Natural killer cell treated with Interleukin-12 subunit alpha and Interleukin-12 subunit beta and Interleukin-15 and Interleukin-18, amount 100 ng/mL, for 72 hours (primary cell): ENCODE measurements at regions not wholly inside any gene's neighbourhood (a gene's known extent, or its start where the extent isn't known, plus 50 kb on each side); places are given as distances from the start of the nearest gene placed in this dataset.

ENCODE experiments used
- ATAC-seq, 2 donors: fragments of 150-1000 bp; cut with Tn5 transposase in 1 of 2; sonication (Bioruptor Pico), chemical (Tn5 transposase) in 1 of 2; 2 replicates each; pipeline ENCODE4 v1.10.0; 2021
- DNase-seq: peaks from one replicate; pipeline ENCODE4 v3.0.0; 2022; ENCODE audit warnings: low spot score
- H3K27ac Mint-ChIP-seq, 2 donors: 1 replicate in 1 of 2; 2 replicates in 1 of 2; pipeline ENCODE4 v1.8.0; 2022; ENCODE audit warnings: mixed read lengths in 2 of 2, mild to moderate bottlenecking in 1 of 2, moderate library complexity in 1 of 2
- H3K27me3 Mint-ChIP-seq, 2 donors: 1 replicate in 1 of 2; 2 replicates in 1 of 2; pipeline ENCODE4 v1.8.0; 2022; ENCODE audit warnings: mixed read lengths in 2 of 2
- H3K36me3 Mint-ChIP-seq: one replicate; pipeline ENCODE4 v1.8.0; 2022; ENCODE audit warnings: mixed read lengths
- H3K4me1 Mint-ChIP-seq, 2 donors: 1 replicate in 1 of 2; 2 replicates in 1 of 2; pipeline ENCODE4 v1.8.0; 2022; ENCODE audit warnings: low read depth in 2 of 2, mixed read lengths in 2 of 2, mild to moderate bottlenecking in 1 of 2
- H3K4me3 Mint-ChIP-seq: one replicate; pipeline ENCODE4 v1.8.0; 2022; ENCODE audit warnings: mixed read lengths
- H3K9me3 Mint-ChIP-seq: 2 replicates; pipeline ENCODE4 v1.8.0; 2022; ENCODE audit warnings: mixed read lengths

- no peak overlapping the region for H3K4me3 Mint-ChIP-seq
Observed at GRCh38 chr5:165887147-165887546, 2381.7 kb downstream of the MAT2B start.

GRCh38 chr5:165892383-165892782 is 2387.0 kb downstream of the MAT2B start:
- no peaks in the 10 kb centered on the region for H3K4me1 Mint-ChIP-seq
- no peak for ATAC-seq
- H3K27me3 Mint-ChIP-seq: no peaks in the 10 kb centered on the region
- H3K4me3 Mint-ChIP-seq: no peak overlapping the region
- DNase-seq: no peak
- H3K27ac Mint-ChIP-seq: no peak overlapping the region
- H3K36me3 Mint-ChIP-seq: no peaks in the 10 kb centered on the region
- peaks cover 18% of the 10 kb centered on the region for H3K9me3 Mint-ChIP-seq

More at GRCh38 chr5:165887147-165887546, 2381.7 kb downstream of the MAT2B start:
- no peaks in the 10 kb centered on the region for H3K36me3 Mint-ChIP-seq
- H3K27ac Mint-ChIP-seq: no peak overlapping the region
- H3K9me3 Mint-ChIP-seq: peaks cover 22% of the 10 kb centered on the region
- ATAC-seq (no peak), DNase-seq (no peak)
- no peaks in the 10 kb centered on the region for H3K4me1 Mint-ChIP-seq
- H3K27me3 Mint-ChIP-seq: no peaks in the 10 kb centered on the region

GRCh38 chr5:165894916-165895315 is 2389.5 kb downstream of the MAT2B start:
- no peak overlapping the region for H3K4me3 Mint-ChIP-seq
- no peaks in the 10 kb centered on the region for H3K27me3 Mint-ChIP-seq
- no peaks in the 10 kb centered on the region for H3K4me1 Mint-ChIP-seq
- ATAC-seq (no peak), DNase-seq (no peak)
- H3K9me3 Mint-ChIP-seq: peaks cover 10% of the 10 kb centered on the region
- no peak overlapping the region for H3K27ac Mint-ChIP-seq
- peaks cover 5% of the 10 kb centered on the region for H3K36me3 Mint-ChIP-seq

GRCh38 chr5:165903835-165904234 is 2387.6 kb upstream of the WWC1 start:
- no peak for DNase-seq
- Mint-ChIP-seq H3K4me3 (no peak overlapping the region), H3K27ac (no peak overlapping the region), H3K36me3 (peaks cover 5% of the 10 kb centered on the region), H3K27me3 (no peaks in the 10 kb centered on the region), H3K9me3 (peaks cover 15% of the 10 kb centered on the region), H3K4me1 (no peaks in the 10 kb centered on the region)
- ATAC-seq: no peak

- DNase-seq: no peak
- Mint-ChIP-seq H3K36me3 (peaks cover 4% of the 10 kb centered on the region), H3K27ac (no peak overlapping the region), H3K4me3 (no peak overlapping the region), H3K9me3 (peaks cover 19% of the 10 kb centered on the region), H3K27me3 (no peaks in the 10 kb centered on the region), H3K4me1 (no peaks in the 10 kb centered on the region)
- ATAC-seq: no peak
Observed at GRCh38 chr5:165906871-165907270, 2384.6 kb upstream of the WWC1 start.

GRCh38 chr5:165913059-165913458 is 2378.4 kb upstream of the WWC1 start:
- DNase-seq: no peak
- H3K4me3 Mint-ChIP-seq: no peak overlapping the region
- no peaks in the 10 kb centered on the region for H3K4me1 Mint-ChIP-seq
- H3K9me3 Mint-ChIP-seq: peaks cover 7% of the 10 kb centered on the region
- no peak for ATAC-seq
- H3K27me3 Mint-ChIP-seq: no peaks in the 10 kb centered on the region
- no peak overlapping the region for H3K27ac Mint-ChIP-seq
- H3K36me3 Mint-ChIP-seq: peaks cover 4% of the 10 kb centered on the region

- peaks cover 10% of the 10 kb centered on the region for H3K36me3 Mint-ChIP-seq
- H3K27ac Mint-ChIP-seq: no peak overlapping the region
- peaks cover 7% of the 10 kb centered on the region for H3K9me3 Mint-ChIP-seq
- DNase-seq (no peak), ATAC-seq (no peak)
- no peaks in the 10 kb centered on the region for H3K27me3 Mint-ChIP-seq
- H3K4me3 Mint-ChIP-seq: no peak overlapping the region
- H3K4me1 Mint-ChIP-seq: no peaks in the 10 kb centered on the region
Observed at GRCh38 chr5:165914456-165914855, 2377.0 kb upstream of the WWC1 start.

GRCh38 chr5:165919196-165919595 is 2372.2 kb upstream of the WWC1 start:
- Mint-ChIP-seq H3K9me3 (peaks cover 12% of the 10 kb centered on the region), H3K27me3 (no peaks in the 10 kb centered on the region), H3K4me3 (no peak overlapping the region), H3K4me1 (no peaks in the 10 kb centered on the region), H3K36me3 (peaks cover 13% of the 10 kb centered on the region), H3K27ac (no peak overlapping the region)
- ATAC-seq (no peak), DNase-seq (no peak)

GRCh38 chr5:165920655-165921054 is 2370.8 kb upstream of the WWC1 start:
- Mint-ChIP-seq H3K27me3 (no peaks in the 10 kb centered on the region), H3K4me1 (no peaks in the 10 kb centered on the region), H3K9me3 (peaks cover 13% of the 10 kb centered on the region), H3K36me3 (peaks cover 13% of the 10 kb centered on the region), H3K27ac (no peak overlapping the region), H3K4me3 (no peak overlapping the region)
- ATAC-seq (no peak), DNase-seq (no peak)

GRCh38 chr5:165928971-165929370 is 2362.5 kb upstream of the WWC1 start:
- H3K9me3 Mint-ChIP-seq: peaks cover 31% of the 10 kb centered on the region
- H3K27ac Mint-ChIP-seq: no peak overlapping the region
- no peaks in the 10 kb centered on the region for H3K27me3 Mint-ChIP-seq
- no peaks in the 10 kb centered on the region for H3K4me1 Mint-ChIP-seq
- H3K4me3 Mint-ChIP-seq: no peak overlapping the region
- no peaks in the 10 kb centered on the region for H3K36me3 Mint-ChIP-seq
- DNase-seq (no peak), ATAC-seq (no peak)

- Mint-ChIP-seq H3K36me3 (peaks cover 6% of the 10 kb centered on the region), H3K4me1 (no peaks in the 10 kb centered on the region), H3K9me3 (peaks cover 11% of the 10 kb centered on the region), H3K4me3 (no peak overlapping the region), H3K27me3 (no peaks in the 10 kb centered on the region), H3K27ac (no peak overlapping the region)
- no peak for DNase-seq
- no peak for ATAC-seq
Observed at GRCh38 chr5:165940541-165940940, 2350.9 kb upstream of the WWC1 start.

GRCh38 chr5:165956854-165957253 is 2334.6 kb upstream of the WWC1 start:
- no peaks in the 10 kb centered on the region for H3K4me1 Mint-ChIP-seq
- no peak overlapping the region for H3K4me3 Mint-ChIP-seq
- H3K9me3 Mint-ChIP-seq: peaks cover 8% of the 10 kb centered on the region
- H3K36me3 Mint-ChIP-seq: no peaks in the 10 kb centered on the region
- no peak overlapping the region for H3K27ac Mint-ChIP-seq
- ATAC-seq (no peak), DNase-seq (no peak)
- no peaks in the 10 kb centered on the region for H3K27me3 Mint-ChIP-seq

GRCh38 chr5:165981671-165982070 is 2309.8 kb upstream of the WWC1 start:
- H3K9me3 Mint-ChIP-seq: peaks cover 6% of the 10 kb centered on the region
- H3K27ac Mint-ChIP-seq: no peak overlapping the region
- no peaks in the 10 kb centered on the region for H3K27me3 Mint-ChIP-seq
- H3K36me3 Mint-ChIP-seq: no peaks in the 10 kb centered on the region
- H3K4me1 Mint-ChIP-seq: no peaks in the 10 kb centered on the region
- no peak for ATAC-seq
- H3K4me3 Mint-ChIP-seq: no peak overlapping the region
- DNase-seq: no peak

GRCh38 chr5:165996201-165996875 is 2295.1 kb upstream of the WWC1 start:
- H3K4me3 Mint-ChIP-seq: no peak overlapping the region
- peaks cover 27% of the 10 kb centered on the region for H3K9me3 Mint-ChIP-seq
- no peak overlapping the region for H3K27ac Mint-ChIP-seq
- H3K36me3 Mint-ChIP-seq: peaks cover 17% of the 10 kb centered on the region
- DNase-seq (no peak), ATAC-seq (no peak)
- no peaks in the 10 kb centered on the region for H3K27me3 Mint-ChIP-seq
- H3K4me1 Mint-ChIP-seq: no peaks in the 10 kb centered on the region

- ATAC-seq: no peak
- Mint-ChIP-seq H3K27ac (no peak overlapping the region), H3K27me3 (no peaks in the 10 kb centered on the region), H3K4me3 (no peak overlapping the region), H3K4me1 (no peaks in the 10 kb centered on the region), H3K36me3 (peaks cover 12% of the 10 kb centered on the region), H3K9me3 (peaks cover 20% of the 10 kb centered on the region)
- no peak for DNase-seq
Observed at GRCh38 chr5:165999693-166000320, 2291.6 kb upstream of the WWC1 start.
